SK-N-SH treated with all-trans-retinoic acid at 6 μM for 48 hours (cell line): ENCODE measurements at regions not wholly inside any gene's neighbourhood (a gene's known extent, or its start where the extent isn't known, plus 50 kb on each side); places are given as distances from the start of the nearest gene placed in this dataset.
A peak's percentile ranks its signal among the peaks of the same experiment; 100 is the strongest.

Source experiments
- ATAC-seq: fragments of 200-7000 bp; cut with Tn5 transposase; 3 replicates; pipeline ENCODE4 v1.9.1; 2020; ENCODE audit warnings: mild to moderate bottlenecking, moderate library complexity
- ARNTL ChIP-seq: fragments of 450-650 bp; formaldehyde crosslinking; IDR thresholded peaks from 2 replicates; pipeline ENCODE4 v1.5.0; 2020; ENCODE audit warnings: low read depth, mild to moderate bottlenecking, moderate library complexity, borderline replicate concordance
- ESRRG ChIP-seq: fragments of 250-450 bp; sonication (Bioruptor Pico); IDR thresholded peaks from 2 replicates; pipeline ENCODE4 v1.6.1; 2021; ENCODE audit warnings: mild to moderate bottlenecking
- GLIS3 ChIP-seq: fragments of 250-450 bp; sonication (Bioruptor Pico); IDR thresholded peaks from 2 replicates; pipeline ENCODE4 v1.5.0; 2020; ENCODE audit warnings: mild to moderate bottlenecking, moderate library complexity
- OSR1 ChIP-seq: fragments of 250-450 bp; sonication (Bioruptor Pico); IDR thresholded peaks from 2 replicates; pipeline ENCODE4 v1.8.0; 2022; ENCODE audit warnings: moderate library complexity, mild to moderate bottlenecking, inconsistent platforms
- PPARA ChIP-seq: fragments of 250-450 bp; sonication (Bioruptor Pico); IDR thresholded peaks from 2 replicates; pipeline ENCODE4 v1.5.0; 2020; ENCODE audit warnings: mild to moderate bottlenecking, borderline replicate concordance
- RARB ChIP-seq: fragments of 250-450 bp; sonication (Bioruptor Pico); IDR thresholded peaks from 2 replicates; pipeline ENCODE4 v1.8.0; 2021; ENCODE audit warnings: mild to moderate bottlenecking, moderate library complexity
- SNAI2 ChIP-seq: fragments of 250-450 bp; sonication (Bioruptor Pico); IDR thresholded peaks from 2 replicates; pipeline ENCODE4 v1.5.0; 2020; ENCODE audit warnings: mild to moderate bottlenecking, moderate library complexity
- ZC3H10 ChIP-seq: fragments of 250-450 bp; sonication (Bioruptor Pico); IDR thresholded peaks from 2 replicates; pipeline ENCODE4 v1.5.1; 2021; ENCODE audit warnings: mild to moderate bottlenecking, moderate library complexity
- ZFP30 ChIP-seq: fragments of 450-650 bp; formaldehyde crosslinking; IDR thresholded peaks from 2 replicates; pipeline ENCODE4 v1.5.0; 2022; ENCODE audit warnings: mild to moderate bottlenecking, moderate library complexity
- ZNF565 ChIP-seq: fragments of 450-650 bp; formaldehyde crosslinking; conservative IDR thresholded peaks from 2 replicates; pipeline ENCODE4 v1.5.0; 2020; ENCODE audit warnings: low read depth, mild to moderate bottlenecking, moderate library complexity
- ZNF70 ChIP-seq: fragments of 450-650 bp; formaldehyde crosslinking; IDR thresholded peaks from 2 replicates; pipeline ENCODE4 v1.5.0; 2020; ENCODE audit warnings: mild to moderate bottlenecking, moderate library complexity
- TF ChIP-seq, protein P1 (sequence below): fragments of 250-450 bp; sonication (Bioruptor Pico); IDR thresholded peaks from 2 replicates; pipeline ENCODE4 v1.5.1; 2020; ENCODE audit warnings: low read depth, mild to moderate bottlenecking, moderate library complexity
- TF ChIP-seq, protein P2 (sequence below): fragments of 250-450 bp; sonication (Bioruptor Pico); IDR thresholded peaks from 2 replicates; pipeline ENCODE4 v1.8.0; 2021; ENCODE audit warnings: low read depth, mild to moderate bottlenecking, moderate library complexity, borderline replicate concordance
- TF ChIP-seq, protein P3 (sequence below): fragments of 250-450 bp; sonication (Bioruptor Pico); IDR thresholded peaks from 2 replicates; pipeline ENCODE4 v1.5.1; 2021; ENCODE audit warnings: mild to moderate bottlenecking, moderate library complexity
- TF ChIP-seq, protein P4 (sequence below): fragments of 250-450 bp; sonication (Bioruptor Pico); IDR thresholded peaks from 2 replicates; pipeline ENCODE4 v1.5.0; 2020; ENCODE audit warnings: mild to moderate bottlenecking, moderate library complexity
- TF ChIP-seq, protein P5 (sequence below): fragments of 250-450 bp; sonication (Bioruptor Pico); IDR thresholded peaks from 2 replicates; pipeline ENCODE4 v1.8.0; 2020; ENCODE audit warnings: mild to moderate bottlenecking, moderate library complexity, borderline replicate concordance

DNA sequence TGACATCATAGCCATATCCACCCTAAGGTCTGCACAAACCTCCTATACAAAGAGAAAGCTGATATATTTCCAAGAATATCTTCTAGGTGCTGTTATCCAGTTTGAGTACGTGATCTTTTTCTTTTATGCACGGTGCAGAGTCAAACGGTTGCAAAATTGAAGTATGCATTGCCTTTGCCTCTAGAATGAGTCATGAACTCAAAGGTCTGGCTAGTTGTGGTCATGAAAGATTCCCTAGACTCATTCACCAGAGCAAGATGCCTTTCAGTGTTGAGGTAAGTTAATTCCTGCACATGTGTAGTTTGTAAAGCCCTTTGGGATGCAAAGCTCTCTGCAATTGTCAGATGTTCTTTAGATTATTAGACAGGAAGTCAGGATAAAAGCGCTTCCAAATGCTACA, 704.4 kb downstream of the PCDH19 start:
- TF ChIP-seq ZFP30 (CRISPR knock-in tag) = no peak
- no peak for TF ChIP-seq ESRRG (CRISPR knock-in tag)
- TF ChIP-seq, protein P1, sequence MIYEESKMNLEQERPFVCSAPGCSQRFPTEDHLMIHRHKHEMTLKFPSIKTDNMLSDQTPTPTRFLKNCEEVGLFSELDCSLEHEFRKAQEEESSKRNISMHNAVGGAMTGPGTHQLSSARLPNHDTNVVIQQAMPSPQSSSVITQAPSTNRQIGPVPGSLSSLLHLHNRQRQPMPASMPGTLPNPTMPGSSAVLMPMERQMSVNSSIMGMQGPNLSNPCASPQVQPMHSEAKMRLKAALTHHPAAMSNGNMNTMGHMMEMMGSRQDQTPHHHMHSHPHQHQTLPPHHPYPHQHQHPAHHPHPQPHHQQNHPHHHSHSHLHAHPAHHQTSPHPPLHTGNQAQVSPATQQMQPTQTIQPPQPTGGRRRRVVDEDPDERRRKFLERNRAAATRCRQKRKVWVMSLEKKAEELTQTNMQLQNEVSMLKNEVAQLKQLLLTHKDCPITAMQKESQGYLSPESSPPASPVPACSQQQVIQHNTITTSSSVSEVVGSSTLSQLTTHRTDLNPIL (CRISPR knock-in tag) = no peak
- no peak for TF ChIP-seq ZNF70
- TF ChIP-seq, protein P2, sequence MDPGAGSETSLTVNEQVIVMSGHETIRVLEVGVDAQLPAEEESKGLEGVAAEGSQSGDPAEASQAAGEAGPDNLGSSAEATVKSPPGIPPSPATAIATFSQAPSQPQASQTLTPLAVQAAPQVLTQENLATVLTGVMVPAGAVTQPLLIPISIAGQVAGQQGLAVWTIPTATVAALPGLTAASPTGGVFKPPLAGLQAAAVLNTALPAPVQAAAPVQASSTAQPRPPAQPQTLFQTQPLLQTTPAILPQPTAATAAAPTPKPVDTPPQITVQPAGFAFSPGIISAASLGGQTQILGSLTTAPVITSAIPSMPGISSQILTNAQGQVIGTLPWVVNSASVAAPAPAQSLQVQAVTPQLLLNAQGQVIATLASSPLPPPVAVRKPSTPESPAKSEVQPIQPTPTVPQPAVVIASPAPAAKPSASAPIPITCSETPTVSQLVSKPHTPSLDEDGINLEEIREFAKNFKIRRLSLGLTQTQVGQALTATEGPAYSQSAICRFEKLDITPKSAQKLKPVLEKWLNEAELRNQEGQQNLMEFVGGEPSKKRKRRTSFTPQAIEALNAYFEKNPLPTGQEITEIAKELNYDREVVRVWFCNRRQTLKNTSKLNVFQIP (CRISPR knock-in tag) = no peak
- TF ChIP-seq OSR1 (CRISPR knock-in tag) = no peak
- TF ChIP-seq ZC3H10 (CRISPR knock-in tag) = no peak
- TF ChIP-seq, protein P3, sequence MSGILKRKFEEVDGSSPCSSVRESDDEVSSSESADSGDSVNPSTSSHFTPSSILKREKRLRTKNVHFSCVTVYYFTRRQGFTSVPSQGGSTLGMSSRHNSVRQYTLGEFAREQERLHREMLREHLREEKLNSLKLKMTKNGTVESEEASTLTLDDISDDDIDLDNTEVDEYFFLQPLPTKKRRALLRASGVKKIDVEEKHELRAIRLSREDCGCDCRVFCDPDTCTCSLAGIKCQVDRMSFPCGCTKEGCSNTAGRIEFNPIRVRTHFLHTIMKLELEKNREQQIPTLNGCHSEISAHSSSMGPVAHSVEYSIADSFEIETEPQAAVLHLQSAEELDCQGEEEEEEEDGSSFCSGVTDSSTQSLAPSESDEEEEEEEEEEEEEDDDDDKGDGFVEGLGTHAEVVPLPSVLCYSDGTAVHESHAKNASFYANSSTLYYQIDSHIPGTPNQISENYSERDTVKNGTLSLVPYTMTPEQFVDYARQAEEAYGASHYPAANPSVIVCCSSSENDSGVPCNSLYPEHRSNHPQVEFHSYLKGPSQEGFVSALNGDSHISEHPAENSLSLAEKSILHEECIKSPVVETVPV = no peak
- TF ChIP-seq, protein P4, sequence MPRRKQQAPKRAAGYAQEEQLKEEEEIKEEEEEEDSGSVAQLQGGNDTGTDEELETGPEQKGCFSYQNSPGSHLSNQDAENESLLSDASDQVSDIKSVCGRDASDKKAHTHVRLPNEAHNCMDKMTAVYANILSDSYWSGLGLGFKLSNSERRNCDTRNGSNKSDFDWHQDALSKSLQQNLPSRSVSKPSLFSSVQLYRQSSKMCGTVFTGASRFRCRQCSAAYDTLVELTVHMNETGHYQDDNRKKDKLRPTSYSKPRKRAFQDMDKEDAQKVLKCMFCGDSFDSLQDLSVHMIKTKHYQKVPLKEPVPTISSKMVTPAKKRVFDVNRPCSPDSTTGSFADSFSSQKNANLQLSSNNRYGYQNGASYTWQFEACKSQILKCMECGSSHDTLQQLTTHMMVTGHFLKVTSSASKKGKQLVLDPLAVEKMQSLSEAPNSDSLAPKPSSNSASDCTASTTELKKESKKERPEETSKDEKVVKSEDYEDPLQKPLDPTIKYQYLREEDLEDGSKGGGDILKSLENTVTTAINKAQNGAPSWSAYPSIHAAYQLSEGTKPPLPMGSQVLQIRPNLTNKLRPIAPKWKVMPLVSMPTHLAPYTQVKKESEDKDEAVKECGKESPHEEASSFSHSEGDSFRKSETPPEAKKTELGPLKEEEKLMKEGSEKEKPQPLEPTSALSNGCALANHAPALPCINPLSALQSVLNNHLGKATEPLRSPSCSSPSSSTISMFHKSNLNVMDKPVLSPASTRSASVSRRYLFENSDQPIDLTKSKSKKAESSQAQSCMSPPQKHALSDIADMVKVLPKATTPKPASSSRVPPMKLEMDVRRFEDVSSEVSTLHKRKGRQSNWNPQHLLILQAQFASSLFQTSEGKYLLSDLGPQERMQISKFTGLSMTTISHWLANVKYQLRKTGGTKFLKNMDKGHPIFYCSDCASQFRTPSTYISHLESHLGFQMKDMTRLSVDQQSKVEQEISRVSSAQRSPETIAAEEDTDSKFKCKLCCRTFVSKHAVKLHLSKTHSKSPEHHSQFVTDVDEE (CRISPR knock-in tag) = no peak
- TF ChIP-seq RARB (CRISPR knock-in tag) = no peak
- TF ChIP-seq ARNTL (CRISPR knock-in tag) = no peak
- TF ChIP-seq SNAI2 (CRISPR knock-in tag) = no peak
- TF ChIP-seq, protein P5, sequence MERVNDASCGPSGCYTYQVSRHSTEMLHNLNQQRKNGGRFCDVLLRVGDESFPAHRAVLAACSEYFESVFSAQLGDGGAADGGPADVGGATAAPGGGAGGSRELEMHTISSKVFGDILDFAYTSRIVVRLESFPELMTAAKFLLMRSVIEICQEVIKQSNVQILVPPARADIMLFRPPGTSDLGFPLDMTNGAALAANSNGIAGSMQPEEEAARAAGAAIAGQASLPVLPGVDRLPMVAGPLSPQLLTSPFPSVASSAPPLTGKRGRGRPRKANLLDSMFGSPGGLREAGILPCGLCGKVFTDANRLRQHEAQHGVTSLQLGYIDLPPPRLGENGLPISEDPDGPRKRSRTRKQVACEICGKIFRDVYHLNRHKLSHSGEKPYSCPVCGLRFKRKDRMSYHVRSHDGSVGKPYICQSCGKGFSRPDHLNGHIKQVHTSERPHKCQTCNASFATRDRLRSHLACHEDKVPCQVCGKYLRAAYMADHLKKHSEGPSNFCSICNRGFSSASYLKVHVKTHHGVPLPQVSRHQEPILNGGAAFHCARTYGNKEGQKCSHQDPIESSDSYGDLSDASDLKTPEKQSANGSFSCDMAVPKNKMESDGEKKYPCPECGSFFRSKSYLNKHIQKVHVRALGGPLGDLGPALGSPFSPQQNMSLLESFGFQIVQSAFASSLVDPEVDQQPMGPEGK (CRISPR knock-in tag) = no peak
- no peak for TF ChIP-seq PPARA (CRISPR knock-in tag)
- no peak for TF ChIP-seq ZNF565 (CRISPR knock-in tag)
- peak; percentile 25; the same call in 1 of the 3 replicates for ATAC-seq

DNA sequence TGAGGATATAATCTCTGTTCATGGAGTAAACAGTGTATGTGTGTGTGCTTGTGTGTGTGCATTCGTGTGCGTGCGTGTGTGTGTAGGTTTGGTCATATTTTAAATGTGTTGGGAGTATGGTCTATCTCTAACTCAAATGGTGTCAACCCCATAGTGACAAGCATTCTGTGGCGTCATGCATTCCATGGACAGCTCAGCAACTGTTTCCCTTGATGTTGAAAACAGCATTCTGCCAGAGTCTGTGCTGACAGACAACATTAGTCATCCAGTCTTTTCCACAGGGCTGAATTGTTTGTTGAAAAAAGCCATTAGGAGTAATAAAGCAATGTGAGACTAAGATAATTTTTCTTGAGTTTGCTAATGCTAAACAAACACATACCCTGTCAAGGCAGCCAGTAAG, 706.6 kb downstream of the PCDH19 start:
- no peak for ATAC-seq
- TF ChIP-seq, protein P2 (CRISPR knock-in tag) = no peak
- TF ChIP-seq SNAI2 (CRISPR knock-in tag) = no peak
- TF ChIP-seq PPARA (CRISPR knock-in tag) = no peak
- TF ChIP-seq GLIS3 (CRISPR knock-in tag) = no peak
- no peak for TF ChIP-seq ZNF70
- TF ChIP-seq, protein P1 (CRISPR knock-in tag) = no peak
- no peak for TF ChIP-seq ZNF565 (CRISPR knock-in tag)
- TF ChIP-seq RARB (CRISPR knock-in tag) = no peak
- TF ChIP-seq, protein P4 (CRISPR knock-in tag) = no peak
- TF ChIP-seq ARNTL (CRISPR knock-in tag) = no peak
- TF ChIP-seq ZC3H10 (CRISPR knock-in tag) = no peak
- no peak for TF ChIP-seq ZFP30 (CRISPR knock-in tag)
